ENCODE measurements at regions not wholly inside any gene's neighbourhood (a gene's known extent, or its start where the extent isn't known, plus 50 kb on each side); places are given as distances from the start of the nearest gene placed in this dataset.

DNA sequence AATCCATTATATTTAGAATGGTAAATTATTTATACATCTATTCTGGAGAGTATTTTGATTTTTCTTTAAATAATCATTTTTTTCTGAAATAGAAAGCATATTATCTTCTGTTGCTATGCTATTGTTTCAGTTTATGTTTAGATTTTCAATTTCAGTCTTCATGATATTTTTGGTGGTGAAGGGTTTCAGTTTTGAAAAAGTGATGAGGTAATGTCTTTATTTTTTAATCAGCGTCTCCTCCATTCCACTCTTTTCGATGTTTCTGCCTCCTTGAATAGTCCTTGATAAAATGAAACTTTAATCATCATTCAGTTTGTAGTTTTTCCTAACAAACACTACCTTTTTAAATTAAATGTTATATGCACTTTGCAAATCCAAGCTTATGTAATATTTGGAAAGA, 428.6 kb downstream of the PTPRC start:
- TF ChIP-seq EZH2 (IDR thresholded peaks at IDR 0.05; ENCODE audit: borderline replicate concordance, low read length) = no peak
- TF ChIP-seq, protein P1, sequence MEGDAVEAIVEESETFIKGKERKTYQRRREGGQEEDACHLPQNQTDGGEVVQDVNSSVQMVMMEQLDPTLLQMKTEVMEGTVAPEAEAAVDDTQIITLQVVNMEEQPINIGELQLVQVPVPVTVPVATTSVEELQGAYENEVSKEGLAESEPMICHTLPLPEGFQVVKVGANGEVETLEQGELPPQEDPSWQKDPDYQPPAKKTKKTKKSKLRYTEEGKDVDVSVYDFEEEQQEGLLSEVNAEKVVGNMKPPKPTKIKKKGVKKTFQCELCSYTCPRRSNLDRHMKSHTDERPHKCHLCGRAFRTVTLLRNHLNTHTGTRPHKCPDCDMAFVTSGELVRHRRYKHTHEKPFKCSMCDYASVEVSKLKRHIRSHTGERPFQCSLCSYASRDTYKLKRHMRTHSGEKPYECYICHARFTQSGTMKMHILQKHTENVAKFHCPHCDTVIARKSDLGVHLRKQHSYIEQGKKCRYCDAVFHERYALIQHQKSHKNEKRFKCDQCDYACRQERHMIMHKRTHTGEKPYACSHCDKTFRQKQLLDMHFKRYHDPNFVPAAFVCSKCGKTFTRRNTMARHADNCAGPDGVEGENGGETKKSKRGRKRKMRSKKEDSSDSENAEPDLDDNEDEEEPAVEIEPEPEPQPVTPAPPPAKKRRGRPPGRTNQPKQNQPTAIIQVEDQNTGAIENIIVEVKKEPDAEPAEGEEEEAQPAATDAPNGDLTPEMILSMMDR (IDR thresholded peaks at IDR 0.05; ENCODE audit: low read length) = no peak

Data from OCI-LY1 (cell line).